ENCODE measurements at regions not wholly inside any gene's neighbourhood (a gene's known extent, or its start where the extent isn't known, plus 50 kb on each side); places are given as distances from the start of the nearest gene placed in this dataset.

- Mint-ChIP-seq H3K27ac (ENCODE audit: unreplicated experiment) (no peak overlapping the region), H3K27me3 (ENCODE audit: unreplicated experiment) (no peaks in the 10 kb centered on the region), H3K9me3 (ENCODE audit: unreplicated experiment) (no peaks in the 10 kb centered on the region), H3K4me1 (ENCODE audit: unreplicated experiment) (no peaks in the 10 kb centered on the region), H3K4me3 (ENCODE audit: unreplicated experiment) (no peak overlapping the region), H3K36me3 (ENCODE audit: low read depth, unreplicated experiment) (no peaks in the 10 kb centered on the region)
- DNase-seq (ENCODE audit: low spot score): no peak
- no peak for TF ChIP-seq CTCF (IDR thresholded peaks at IDR 0.05; ENCODE audit: unreplicated experiment)
These were observed 149.0 kb downstream of the AASDH start for GRCh38 chr4:56238251-56238650.

DNA sequence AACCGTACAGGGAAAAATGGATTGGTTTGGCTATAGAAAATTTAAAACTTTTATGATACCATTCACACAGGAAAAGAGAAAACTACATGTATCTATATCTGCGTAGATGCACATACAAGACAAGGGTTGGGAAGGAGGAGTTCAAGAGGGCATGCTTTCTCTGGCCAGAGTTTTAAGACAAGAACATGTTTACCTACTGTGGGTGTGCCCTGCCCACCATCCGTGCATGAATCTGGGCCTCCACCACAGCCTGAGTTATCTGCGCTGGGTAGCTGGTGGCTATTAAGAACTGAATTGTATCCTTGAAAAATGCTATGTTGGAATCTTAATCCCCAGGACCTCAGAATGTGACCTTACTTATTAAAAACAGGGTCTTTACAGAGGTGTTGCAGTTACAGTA, 151.6 kb downstream of the AASDH start:
- Mint-ChIP-seq H3K9me3 (ENCODE audit: unreplicated experiment) (no peaks in the 10 kb centered on the region), H3K4me1 (ENCODE audit: unreplicated experiment) (no peaks in the 10 kb centered on the region), H3K4me3 (ENCODE audit: unreplicated experiment) (no peak overlapping the region), H3K27me3 (ENCODE audit: unreplicated experiment) (no peaks in the 10 kb centered on the region), H3K36me3 (ENCODE audit: low read depth, unreplicated experiment) (no peaks in the 10 kb centered on the region), H3K27ac (ENCODE audit: unreplicated experiment) (no peak overlapping the region)
- DNase-seq (ENCODE audit: low spot score): no peak
- TF ChIP-seq CTCF (IDR thresholded peaks at IDR 0.05; ENCODE audit: unreplicated experiment): no peak

DNA sequence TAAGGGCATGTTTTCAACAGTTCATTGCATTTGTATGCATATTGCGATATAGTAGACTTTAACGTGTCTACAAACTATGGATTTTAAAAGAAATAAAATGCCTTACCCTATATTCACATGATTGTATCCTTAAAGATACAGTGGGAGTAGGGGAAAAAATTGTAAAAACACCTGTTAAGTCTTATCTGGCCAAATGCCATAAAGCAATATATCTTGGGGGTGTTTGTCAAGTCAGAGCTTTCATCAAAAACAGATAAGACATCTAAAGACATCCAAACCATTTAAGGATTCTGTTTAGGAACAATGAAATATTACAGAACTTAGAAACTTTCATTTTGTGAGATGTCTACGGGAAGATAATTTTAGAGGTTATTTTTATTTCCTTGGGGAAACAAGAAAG, 152.3 kb downstream of the AASDH start:
- Mint-ChIP-seq H3K27me3 (ENCODE audit: unreplicated experiment) (no peaks in the 10 kb centered on the region), H3K4me1 (ENCODE audit: unreplicated experiment) (no peaks in the 10 kb centered on the region), H3K36me3 (ENCODE audit: low read depth, unreplicated experiment) (no peaks in the 10 kb centered on the region), H3K9me3 (ENCODE audit: unreplicated experiment) (no peaks in the 10 kb centered on the region), H3K27ac (ENCODE audit: unreplicated experiment) (no peak overlapping the region), H3K4me3 (ENCODE audit: unreplicated experiment) (no peak overlapping the region)
- TF ChIP-seq CTCF (IDR thresholded peaks at IDR 0.05; ENCODE audit: unreplicated experiment): no peak
- no peak for DNase-seq (ENCODE audit: low spot score)

DNA sequence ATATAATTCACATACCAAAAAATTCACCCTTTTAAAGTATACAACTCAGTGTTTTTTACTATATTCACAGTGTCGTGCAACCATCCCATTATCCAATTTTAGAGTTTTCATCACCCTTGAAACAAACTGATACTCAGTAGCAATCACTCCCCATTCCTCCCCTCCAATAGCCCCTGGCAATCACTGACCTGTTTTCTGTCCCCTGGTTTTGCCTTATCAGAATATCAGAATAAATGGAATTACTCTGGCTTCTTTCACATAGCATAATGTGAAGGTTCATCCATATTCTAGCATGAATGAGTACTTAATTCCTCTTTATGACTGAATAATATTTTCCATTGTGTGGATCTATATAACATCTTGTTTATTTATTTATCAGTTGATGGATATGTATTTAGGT, 153.2 kb downstream of the AASDH start:
- Mint-ChIP-seq H3K36me3 (ENCODE audit: low read depth, unreplicated experiment) (peaks cover 3% of the 10 kb centered on the region), H3K4me3 (ENCODE audit: unreplicated experiment) (no peak overlapping the region), H3K4me1 (ENCODE audit: unreplicated experiment) (no peaks in the 10 kb centered on the region), H3K9me3 (ENCODE audit: unreplicated experiment) (no peaks in the 10 kb centered on the region), H3K27me3 (ENCODE audit: unreplicated experiment) (no peaks in the 10 kb centered on the region), H3K27ac (ENCODE audit: unreplicated experiment) (no peak overlapping the region)
- no peak for TF ChIP-seq CTCF (IDR thresholded peaks at IDR 0.05; ENCODE audit: unreplicated experiment)
- DNase-seq (ENCODE audit: low spot score): no peak

GRCh38 chr4:56231410-56231809, 155.9 kb downstream of the AASDH start:
- Mint-ChIP-seq H3K27me3 (ENCODE audit: unreplicated experiment) (no peaks in the 10 kb centered on the region), H3K4me1 (ENCODE audit: unreplicated experiment) (no peaks in the 10 kb centered on the region), H3K9me3 (ENCODE audit: unreplicated experiment) (no peaks in the 10 kb centered on the region), H3K36me3 (ENCODE audit: low read depth, unreplicated experiment) (peaks cover 14% of the 10 kb centered on the region), H3K4me3 (ENCODE audit: unreplicated experiment) (no peak overlapping the region), H3K27ac (ENCODE audit: unreplicated experiment) (no peak overlapping the region)
- TF ChIP-seq CTCF (IDR thresholded peaks at IDR 0.05; ENCODE audit: unreplicated experiment): no peak
- DNase-seq (ENCODE audit: low spot score): no peak
